ENCODE measurements at regions not wholly inside any gene's neighbourhood (a gene's known extent, or its start where the extent isn't known, plus 50 kb on each side); places are given as distances from the start of the nearest gene placed in this dataset.

GRCh38 chr4:173924561-173924960, 358.9 kb downstream of the FBXO8 start:
- no peak for DNase-seq (ENCODE audit: low read depth)

- DNase-seq (ENCODE audit: low read depth) = no peak
These were observed 363.6 kb downstream of the FBXO8 start for GRCh38 chr4:173919861-173920260.

GRCh38 chr4:173919196-173919595, 364.3 kb downstream of the FBXO8 start:
- DNase-seq (ENCODE audit: low read depth) = no peak

- no peak for DNase-seq (ENCODE audit: low read depth)
These were observed 366.1 kb downstream of the FBXO8 start for GRCh38 chr4:173917255-173917960.

GRCh38 chr4:173913496-173913895, 370.0 kb downstream of the FBXO8 start:
- DNase-seq (ENCODE audit: low read depth) = no peak

GRCh38 chr4:173912384-173912783, 371.1 kb downstream of the FBXO8 start:
- no peak for DNase-seq (ENCODE audit: low read depth)

GRCh38 chr4:173910891-173911290, 372.6 kb downstream of the FBXO8 start:
- no peak for DNase-seq (ENCODE audit: low read depth)

GRCh38 chr4:173909294-173909693, 374.2 kb downstream of the FBXO8 start:
- no peak for DNase-seq (ENCODE audit: low read depth)

- no peak for DNase-seq (ENCODE audit: low read depth)
These were observed 369.8 kb upstream of the HAND2 start for GRCh38 chr4:173899813-173900212.

- DNase-seq (ENCODE audit: low read depth) = no peak
These were observed 361.0 kb upstream of the HAND2 start for GRCh38 chr4:173891072-173891471.

GRCh38 chr4:173883821-173884220, 353.8 kb upstream of the HAND2 start:
- no peak for DNase-seq (ENCODE audit: low read depth)

- DNase-seq (ENCODE audit: low read depth) = no peak
These were observed 350.9 kb upstream of the HAND2 start for GRCh38 chr4:173880897-173881296.

GRCh38 chr4:173879509-173879908, 349.5 kb upstream of the HAND2 start:
- no peak for DNase-seq (ENCODE audit: low read depth)

GRCh38 chr4:173878701-173879100, 348.7 kb upstream of the HAND2 start:
- DNase-seq (ENCODE audit: low read depth) = no peak

GRCh38 chr4:173871643-173872042, 341.6 kb upstream of the HAND2 start:
- no peak for DNase-seq (ENCODE audit: low read depth)

- DNase-seq (ENCODE audit: low read depth) = no peak
These were observed 336.4 kb upstream of the HAND2 start for GRCh38 chr4:173866322-173867026.

- no peak for DNase-seq (ENCODE audit: low read depth)
These were observed 332.7 kb upstream of the HAND2 start for GRCh38 chr4:173862754-173863153.

GRCh38 chr4:173860094-173860493, 330.1 kb upstream of the HAND2 start:
- DNase-seq (ENCODE audit: low read depth) = no peak

- DNase-seq (ENCODE audit: low read depth) = no peak
These were observed 329.2 kb upstream of the HAND2 start for GRCh38 chr4:173859091-173859713.

- no peak for DNase-seq (ENCODE audit: low read depth)
These were observed 328.4 kb upstream of the HAND2 start for GRCh38 chr4:173858471-173858870.

GRCh38 chr4:173857828-173858227, 327.8 kb upstream of the HAND2 start:
- no peak for DNase-seq (ENCODE audit: low read depth)

GRCh38 chr4:173855015-173855414, 325.0 kb upstream of the HAND2 start:
- DNase-seq (ENCODE audit: low read depth) = no peak

GRCh38 chr4:173852775-173853174, 322.7 kb upstream of the HAND2 start:
- DNase-seq (ENCODE audit: low read depth) = no peak

Data from activated T-cell treated with anti-CD3 and anti-CD28 coated beads for 48 hours (primary cell).